B cell (primary cell): ENCODE measurements at regions not wholly inside any gene's neighbourhood (a gene's known extent, or its start where the extent isn't known, plus 50 kb on each side); places are given as distances from the start of the nearest gene placed in this dataset.

Source experiments
- EZH2 ChIP-seq: IDR thresholded peaks from 2 replicates; pipeline ENCODE4 v1.6.1; 2012; ENCODE audit warnings: borderline replicate concordance, low read depth, mild to moderate bottlenecking, moderate library complexity, low read length; ENCODE audit not compliant: insufficient read depth, poor library complexity, severe bottlenecking
- TF ChIP-seq, protein P1 (sequence below): fragments of 200-600 bp; IDR thresholded peaks from one replicate; pipeline ENCODE4 v1.8.0; 2022; ENCODE audit warnings: antibody characterized with exemption, mild to moderate bottlenecking

DNA sequence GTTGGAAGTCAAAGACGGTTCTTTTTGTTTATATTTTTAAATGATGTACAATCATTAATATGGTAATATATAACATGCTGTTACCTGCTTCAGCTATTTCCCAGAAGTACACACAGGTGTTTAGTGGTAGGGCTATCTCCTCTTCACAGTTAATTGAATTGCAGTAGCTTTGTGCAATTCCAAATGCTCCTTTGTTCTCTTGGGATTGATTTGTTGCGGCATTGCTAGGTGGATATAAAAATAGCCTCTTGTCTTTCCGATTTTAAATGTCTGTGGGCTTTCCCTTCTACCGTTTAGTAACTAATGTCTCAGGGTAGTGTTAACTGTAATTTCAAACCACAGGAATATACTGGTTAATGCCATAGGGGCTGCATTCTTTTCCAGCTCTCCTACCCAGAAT lies 307.6 kb upstream of the SLITRK3 start:
- TF ChIP-seq, protein P1, sequence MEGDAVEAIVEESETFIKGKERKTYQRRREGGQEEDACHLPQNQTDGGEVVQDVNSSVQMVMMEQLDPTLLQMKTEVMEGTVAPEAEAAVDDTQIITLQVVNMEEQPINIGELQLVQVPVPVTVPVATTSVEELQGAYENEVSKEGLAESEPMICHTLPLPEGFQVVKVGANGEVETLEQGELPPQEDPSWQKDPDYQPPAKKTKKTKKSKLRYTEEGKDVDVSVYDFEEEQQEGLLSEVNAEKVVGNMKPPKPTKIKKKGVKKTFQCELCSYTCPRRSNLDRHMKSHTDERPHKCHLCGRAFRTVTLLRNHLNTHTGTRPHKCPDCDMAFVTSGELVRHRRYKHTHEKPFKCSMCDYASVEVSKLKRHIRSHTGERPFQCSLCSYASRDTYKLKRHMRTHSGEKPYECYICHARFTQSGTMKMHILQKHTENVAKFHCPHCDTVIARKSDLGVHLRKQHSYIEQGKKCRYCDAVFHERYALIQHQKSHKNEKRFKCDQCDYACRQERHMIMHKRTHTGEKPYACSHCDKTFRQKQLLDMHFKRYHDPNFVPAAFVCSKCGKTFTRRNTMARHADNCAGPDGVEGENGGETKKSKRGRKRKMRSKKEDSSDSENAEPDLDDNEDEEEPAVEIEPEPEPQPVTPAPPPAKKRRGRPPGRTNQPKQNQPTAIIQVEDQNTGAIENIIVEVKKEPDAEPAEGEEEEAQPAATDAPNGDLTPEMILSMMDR: no peak
- no peak for TF ChIP-seq EZH2
